OCI-LY3 (cell line): ENCODE measurements at regions not wholly inside any gene's neighbourhood (a gene's known extent, or its start where the extent isn't known, plus 50 kb on each side); places are given as distances from the start of the nearest gene placed in this dataset.

Source experiments
- CTCF ChIP-seq: fragments of 200-600, 300-600 bp; sonication (generic); IDR thresholded peaks from 2 replicates; pipeline ENCODE4 v1.5.1; 2014; ENCODE audit warnings: antibody characterized with exemption, low read length, low read depth
- EZH2phosphoT487 ChIP-seq: fragments of 200-600 bp; shearing (Covaris generic); IDR thresholded peaks from 2 replicates; pipeline ENCODE4 v1.6.1; 2018; ENCODE audit warnings: antibody characterized with exemption, mixed run types, low read depth

- TF ChIP-seq CTCF = no peak
- no peak for TF ChIP-seq EZH2phosphoT487
Observed at GRCh38 chr5:60489856-60490255, 210.1 kb downstream of the DEPDC1B start.
